GM13977 (cell line): ENCODE measurements at regions not wholly inside any gene's neighbourhood (a gene's known extent, or its start where the extent isn't known, plus 50 kb on each side); places are given as distances from the start of the nearest gene placed in this dataset.

Experiments used
- DNase-seq: peaks from one replicate; pipeline ENCODE4 v3.0.0; 2012; ENCODE audit warnings: low spot score
- in situ Hi-C: fragments of 300-500 bp; cut with MboI; formaldehyde crosslinking; loops from one replicate; pipeline ENCODE4 v1.12.0; 2022; ENCODE audit warnings: low sequenced_read_pairs, low pct_unique_long_range_greater_than_20kb, mixed read lengths, inconsistent platforms; ENCODE audit not compliant: unreplicated experiment
- TF ChIP-seq, protein P1 (sequence below): IDR thresholded peaks from 2 replicates; pipeline ENCODE4 v1.5.1; 2012; ENCODE audit warnings: mild to moderate bottlenecking, control low read depth; ENCODE audit not compliant: insufficient read depth; ENCODE audit errors: extremely low read depth, missing control alignments

DNA sequence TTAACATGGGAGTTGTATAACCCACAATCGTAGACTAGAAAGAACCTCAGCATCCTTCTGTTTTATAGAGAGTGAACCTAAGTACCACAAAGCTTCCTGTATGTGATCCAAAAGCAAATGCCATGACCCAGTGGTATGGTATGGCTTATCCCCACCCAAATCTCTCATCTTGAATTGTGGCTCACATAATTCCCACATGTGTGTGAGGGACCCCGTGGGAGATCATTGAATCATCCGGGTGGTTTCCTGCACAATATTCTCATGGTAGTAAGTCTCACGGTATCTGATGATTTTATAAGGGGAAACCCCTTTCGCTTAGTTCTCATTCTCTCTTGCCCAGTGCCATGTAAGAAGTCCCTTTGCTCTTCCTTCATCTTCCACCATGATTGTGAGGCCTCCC is 587.9 kb downstream of the LMO7 start:
- TF ChIP-seq, protein P1, sequence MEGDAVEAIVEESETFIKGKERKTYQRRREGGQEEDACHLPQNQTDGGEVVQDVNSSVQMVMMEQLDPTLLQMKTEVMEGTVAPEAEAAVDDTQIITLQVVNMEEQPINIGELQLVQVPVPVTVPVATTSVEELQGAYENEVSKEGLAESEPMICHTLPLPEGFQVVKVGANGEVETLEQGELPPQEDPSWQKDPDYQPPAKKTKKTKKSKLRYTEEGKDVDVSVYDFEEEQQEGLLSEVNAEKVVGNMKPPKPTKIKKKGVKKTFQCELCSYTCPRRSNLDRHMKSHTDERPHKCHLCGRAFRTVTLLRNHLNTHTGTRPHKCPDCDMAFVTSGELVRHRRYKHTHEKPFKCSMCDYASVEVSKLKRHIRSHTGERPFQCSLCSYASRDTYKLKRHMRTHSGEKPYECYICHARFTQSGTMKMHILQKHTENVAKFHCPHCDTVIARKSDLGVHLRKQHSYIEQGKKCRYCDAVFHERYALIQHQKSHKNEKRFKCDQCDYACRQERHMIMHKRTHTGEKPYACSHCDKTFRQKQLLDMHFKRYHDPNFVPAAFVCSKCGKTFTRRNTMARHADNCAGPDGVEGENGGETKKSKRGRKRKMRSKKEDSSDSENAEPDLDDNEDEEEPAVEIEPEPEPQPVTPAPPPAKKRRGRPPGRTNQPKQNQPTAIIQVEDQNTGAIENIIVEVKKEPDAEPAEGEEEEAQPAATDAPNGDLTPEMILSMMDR = no peak
- in situ Hi-C loops = no loop called here
- no peak for DNase-seq

DNA sequence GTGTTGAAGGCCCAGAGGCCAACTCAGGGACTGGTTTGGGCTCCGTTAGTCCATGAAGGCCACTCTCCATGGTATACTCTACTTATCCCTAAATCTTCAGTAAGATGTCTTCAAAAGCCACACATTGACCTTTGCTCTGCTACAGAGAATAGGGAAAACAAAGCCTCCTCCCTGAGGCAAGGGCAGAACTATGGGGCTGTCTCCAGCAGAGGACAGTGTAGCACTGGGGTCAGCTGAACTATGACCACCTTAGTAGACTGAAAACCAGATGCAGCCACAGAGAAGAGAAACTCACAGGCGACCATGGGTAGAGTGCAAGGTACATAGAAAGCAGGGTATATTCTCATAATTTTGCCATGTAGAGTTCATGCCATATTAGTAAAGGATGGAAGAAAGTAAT is 587.4 kb downstream of the LMO7 start:
- DNase-seq = no peak
- TF ChIP-seq, protein P1 = no peak
- in situ Hi-C loops = no loop called here

DNA sequence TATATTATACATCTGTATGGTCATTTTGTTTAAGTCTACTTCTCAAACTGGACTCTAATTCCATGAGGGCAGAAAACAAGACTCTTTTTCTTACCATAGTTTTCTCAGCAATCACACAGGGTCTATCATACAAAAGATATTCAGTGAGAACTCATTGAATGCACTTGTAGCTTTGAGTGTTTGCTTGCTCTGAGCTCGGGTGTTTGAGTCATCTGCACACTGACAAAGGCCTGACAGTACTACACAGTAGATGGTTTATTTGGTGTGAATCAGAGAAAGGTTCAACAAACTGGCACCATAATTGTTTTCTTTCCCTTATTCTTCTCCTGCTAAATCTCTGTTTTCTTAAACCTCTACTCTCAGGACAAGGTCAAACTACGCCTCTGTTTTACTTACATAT is 586.4 kb downstream of the LMO7 start:
- in situ Hi-C loops = no loop called here
- TF ChIP-seq, protein P1 = no peak
- DNase-seq = no peak

DNA sequence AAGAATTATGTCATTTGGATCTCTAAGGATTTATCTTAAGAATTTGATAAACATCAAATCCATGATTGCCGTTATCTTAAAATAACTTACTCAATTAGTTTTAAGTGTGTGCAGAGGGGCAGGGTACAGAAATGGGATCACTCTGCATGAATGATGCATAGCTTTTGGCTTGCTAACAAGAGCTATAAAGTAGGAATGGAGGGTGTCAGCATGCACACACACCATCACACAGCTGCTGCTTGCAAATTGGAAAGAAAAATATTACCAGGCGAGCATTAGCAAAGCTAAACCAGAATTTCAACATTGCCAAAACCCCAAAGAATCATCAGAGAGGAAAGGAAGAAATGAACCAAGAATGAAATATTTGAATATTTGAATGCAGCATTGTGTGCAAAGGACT is 580.6 kb downstream of the LMO7 start:
- in situ Hi-C loops = no loop called here
- no peak for DNase-seq

DNA sequence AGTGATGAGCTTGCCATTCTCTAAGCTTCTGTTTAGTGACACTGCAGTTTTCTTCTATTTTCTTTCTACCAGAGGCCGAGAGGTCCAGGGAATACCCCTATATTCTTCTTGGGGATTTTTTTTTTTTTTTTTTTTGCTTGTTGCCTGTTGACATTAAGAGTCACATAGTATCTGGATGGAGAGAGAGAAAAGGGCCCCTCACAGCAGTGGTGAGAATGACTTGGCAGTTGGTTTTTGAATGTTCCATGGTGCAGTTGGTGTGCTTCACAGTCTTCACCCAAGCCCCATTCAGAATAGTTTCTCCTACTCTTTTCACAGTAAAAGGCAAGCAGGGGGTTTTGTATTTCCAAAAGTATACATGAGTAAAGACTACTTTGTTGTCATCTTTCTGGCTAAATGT is 577.9 kb downstream of the LMO7 start:
- TF ChIP-seq, protein P1 = no peak
- in situ Hi-C loops = no loop called here
- DNase-seq = no peak

More for the DNA sequence above, 580.6 kb downstream of the LMO7 start:
- TF ChIP-seq, protein P1 = no peak

DNA sequence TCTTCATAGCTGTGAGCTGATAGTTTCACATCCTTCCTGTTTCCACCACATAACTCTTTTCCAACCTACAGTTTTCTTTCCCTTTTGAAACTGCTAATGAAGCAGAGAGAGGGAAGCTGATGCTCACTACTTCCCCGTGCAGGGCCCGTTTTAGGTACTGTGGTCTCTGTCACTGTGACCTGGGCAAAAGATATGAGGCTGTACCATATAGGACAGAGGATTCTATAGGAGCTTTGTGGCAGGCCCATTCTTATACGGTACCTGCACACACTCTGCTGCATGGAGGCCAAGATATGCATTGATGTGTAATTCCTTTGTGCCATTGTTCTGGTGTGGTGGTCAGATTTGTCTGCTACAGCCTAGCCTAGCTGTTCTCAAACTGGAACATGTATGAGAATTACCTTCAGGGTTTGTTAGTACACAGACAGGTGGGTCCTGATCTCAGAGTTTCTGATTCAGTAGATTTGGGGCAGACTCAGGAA is 577.3 kb downstream of the LMO7 start:
- no peak for DNase-seq
- in situ Hi-C loops = no loop called here
- TF ChIP-seq, protein P1 = no peak

DNA sequence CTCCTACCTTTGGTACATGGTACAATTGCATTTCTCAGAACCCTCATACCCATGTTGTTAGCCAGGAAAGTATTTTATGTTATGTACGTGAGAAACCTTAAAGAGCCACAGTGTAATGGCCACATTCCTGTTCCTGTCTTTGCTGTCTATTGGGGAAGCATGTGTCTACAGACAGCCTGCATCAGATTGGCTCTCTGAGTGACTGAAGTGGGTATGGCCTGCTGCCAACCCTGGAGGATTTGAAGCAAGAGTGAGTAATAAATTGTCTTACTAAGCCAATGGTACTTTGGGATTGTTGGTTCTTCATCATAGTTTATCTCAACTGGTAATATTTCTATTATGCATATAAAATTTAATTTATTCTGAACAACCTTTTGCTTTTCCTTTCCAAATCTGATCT is 574.1 kb downstream of the LMO7 start:
- TF ChIP-seq, protein P1 = no peak
- in situ Hi-C loops = no loop called here
- no peak for DNase-seq
